SU-DHL-6 (cell line): ENCODE measurements at regions not wholly inside any gene's neighbourhood (a gene's known extent, or its start where the extent isn't known, plus 50 kb on each side); places are given as distances from the start of the nearest gene placed in this dataset.

Source experiments
- H2AFZ ChIP-seq: fragments of 200-600 bp; sonication (generic); 2 replicates; pipeline ENCODE4 v1.6.1; 2014; ENCODE audit warnings: low read depth, mild to moderate bottlenecking, moderate library complexity, mixed read lengths, antibody characterized with exemption, low read length; ENCODE audit not compliant: severe bottlenecking
- H3F3A ChIP-seq: fragments of 200-600 bp; shearing (Covaris generic); 2 replicates; pipeline ENCODE4 v1.6.0; 2016; ENCODE audit warnings: antibody characterized with exemption, mild to moderate bottlenecking; ENCODE audit not compliant: insufficient read depth
- H3K27ac ChIP-seq: fragments of 200-600 bp; sonication (generic); 2 replicates; pipeline ENCODE4 v1.5.1; 2016; ENCODE audit warnings: low read depth, mild to moderate bottlenecking, low read length, moderate library complexity, mixed read lengths
- H3K27me3 ChIP-seq: fragments of 200-600 bp; sonication (generic), shearing (Covaris generic); 2 replicates; pipeline ENCODE4 v1.6.0; 2014; ENCODE audit warnings: mild to moderate bottlenecking, low read length
- H3K36me3 ChIP-seq: fragments of 200-600 bp; sonication (generic); 2 replicates; pipeline ENCODE4 v1.6.1; 2014; ENCODE audit warnings: mild to moderate bottlenecking, low read length, mixed read lengths
- H3K4me2 ChIP-seq: fragments of 300-600, 200-600 bp; shearing (Covaris generic), sonication (generic); 2 replicates; pipeline ENCODE4 v1.6.0; 2014; ENCODE audit warnings: low read length, low read depth, mild to moderate bottlenecking; ENCODE audit not compliant: poor library complexity, severe bottlenecking
- H3K4me3 ChIP-seq: fragments of 200-600 bp; sonication (generic); 2 replicates; pipeline ENCODE4 v1.5.1; 2014; ENCODE audit warnings: antibody characterized with exemption, low read length, mild to moderate bottlenecking, mixed read lengths; ENCODE audit not compliant: insufficient read depth, poor library complexity, severe bottlenecking
- H3K79me2 ChIP-seq: fragments of 200-600 bp; sonication (generic); 2 replicates; pipeline ENCODE4 v1.6.1; 2014; ENCODE audit warnings: mild to moderate bottlenecking, low read length, moderate library complexity; ENCODE audit not compliant: insufficient read depth
- H3K9ac ChIP-seq: fragments of 200-600 bp; sonication (generic); 2 replicates; pipeline ENCODE4 v1.7.0; 2014; ENCODE audit warnings: mild to moderate bottlenecking, low read length
- H3K9me2 ChIP-seq: fragments of 200-600 bp; sonication (generic); replicated peaks from 2 replicates; pipeline ENCODE4 v1.6.1; 2014; ENCODE audit warnings: low read length; ENCODE audit not compliant: insufficient read depth
- H3K9me3 ChIP-seq: fragments of 200-600 bp; sonication (generic); 2 replicates; pipeline ENCODE4 v1.6.1; 2014; ENCODE audit warnings: low read length, mixed read lengths; ENCODE audit not compliant: insufficient read depth
- H4K20me1 ChIP-seq: fragments of 200-600 bp; sonication (generic); 2 replicates; pipeline ENCODE4 v1.6.1; 2014; ENCODE audit warnings: low read depth, mild to moderate bottlenecking, antibody characterized with exemption, low read length, moderate library complexity, mixed read lengths
- CTCF ChIP-seq: fragments of 200-600 bp; sonication (generic); IDR thresholded peaks from one replicate; pipeline ENCODE4 v1.5.1; 2017; ENCODE audit warnings: antibody characterized with exemption, mild to moderate bottlenecking, low read length, moderate library complexity; ENCODE audit not compliant: insufficient read depth, poor library complexity, severe bottlenecking
- EZH2phosphoT487 ChIP-seq: fragments of 200-600 bp; sonication (generic), shearing (Covaris generic); conservative IDR thresholded peaks from 2 replicates; pipeline ENCODE4 v1.6.1; 2018; ENCODE audit warnings: mild to moderate bottlenecking, antibody characterized with exemption, low read length, moderate library complexity, mixed read lengths

- no peak overlapping the region for H3K4me2 ChIP-seq
- no peak overlapping the region for H3K9ac ChIP-seq
- TF ChIP-seq EZH2phosphoT487 (no peak), CTCF (no peak)
- no peaks in the 10 kb centered on the region for H3K9me3 ChIP-seq
- H3F3A ChIP-seq: no peaks in the 10 kb centered on the region
- no peaks in the 10 kb centered on the region for H3K9me2 ChIP-seq
- H3K36me3 ChIP-seq: no peaks in the 10 kb centered on the region
- no peaks in the 10 kb centered on the region for H4K20me1 ChIP-seq
- H3K4me3 ChIP-seq: no peak overlapping the region
- H3K27me3 ChIP-seq: no peaks in the 10 kb centered on the region
- no peak overlapping the region for H2AFZ ChIP-seq
- H3K79me2 ChIP-seq: no peaks in the 10 kb centered on the region
- no peak overlapping the region for H3K27ac ChIP-seq
These were observed 404.0 kb downstream of the DOK5 start for GRCh38 chr20:54879393-54879792.

- H3K4me2 ChIP-seq: no peak overlapping the region
- no peak overlapping the region for H3K27ac ChIP-seq
- H3K9me3 ChIP-seq: no peaks in the 10 kb centered on the region
- H2AFZ ChIP-seq: no peak overlapping the region
- TF ChIP-seq EZH2phosphoT487 (no peak), CTCF (no peak)
- H3K79me2 ChIP-seq: no peaks in the 10 kb centered on the region
- H3K4me3 ChIP-seq: no peak overlapping the region
- no peaks in the 10 kb centered on the region for H3F3A ChIP-seq
- no peaks in the 10 kb centered on the region for H3K9me2 ChIP-seq
- no peaks in the 10 kb centered on the region for H3K36me3 ChIP-seq
- no peak overlapping the region for H3K9ac ChIP-seq
- no peaks in the 10 kb centered on the region for H4K20me1 ChIP-seq
- no peaks in the 10 kb centered on the region for H3K27me3 ChIP-seq
These were observed 399.9 kb downstream of the DOK5 start for GRCh38 chr20:54875307-54875706.

- Histone ChIP-seq H3K27ac (no peak overlapping the region), H3K79me2 (no peaks in the 10 kb centered on the region), H3F3A (no peaks in the 10 kb centered on the region), H3K9ac (no peak overlapping the region), H3K9me2 (no peaks in the 10 kb centered on the region), H2AFZ (no peak overlapping the region), H4K20me1 (no peaks in the 10 kb centered on the region), H3K27me3 (no peaks in the 10 kb centered on the region), H3K4me3 (no peak overlapping the region), H3K36me3 (no peaks in the 10 kb centered on the region), H3K9me3 (no peaks in the 10 kb centered on the region), H3K4me2 (no peak overlapping the region)
- no peak for TF ChIP-seq EZH2phosphoT487
- TF ChIP-seq CTCF: no peak
These were observed 399.3 kb downstream of the DOK5 start for GRCh38 chr20:54874718-54875117.

- Histone ChIP-seq H3K27me3 (no peaks in the 10 kb centered on the region), H3K9me3 (no peaks in the 10 kb centered on the region), H3K36me3 (no peaks in the 10 kb centered on the region), H3K4me2 (no peak overlapping the region), H3K9ac (no peak overlapping the region), H2AFZ (no peak overlapping the region), H3K27ac (no peak overlapping the region), H3K9me2 (no peaks in the 10 kb centered on the region), H3K4me3 (no peak overlapping the region), H3K79me2 (no peaks in the 10 kb centered on the region), H4K20me1 (no peaks in the 10 kb centered on the region), H3F3A (no peaks in the 10 kb centered on the region)
- TF ChIP-seq EZH2phosphoT487 (no peak), CTCF (no peak)
These were observed 397.0 kb downstream of the DOK5 start for GRCh38 chr20:54872440-54872839.
